ENCODE measurements at regions not wholly inside any gene's neighbourhood (a gene's known extent, or its start where the extent isn't known, plus 50 kb on each side); places are given as distances from the start of the nearest gene placed in this dataset.

- DNase-seq (ENCODE audit: low read depth), result no peak
Observed at GRCh38 chr11:79578116-79578515, 137.3 kb upstream of the TENM4 start.

- no peak for DNase-seq (ENCODE audit: low read depth)
Observed at GRCh38 chr11:79575701-79576100, 134.9 kb upstream of the TENM4 start.

GRCh38 chr11:79570104-79570503 is 129.3 kb upstream of the TENM4 start:
- no peak for DNase-seq (ENCODE audit: low read depth)

GRCh38 chr11:79564288-79564925 is 123.6 kb upstream of the TENM4 start:
- no peak for DNase-seq (ENCODE audit: low read depth)

GRCh38 chr11:79561496-79561895 is 120.7 kb upstream of the TENM4 start:
- no peak for DNase-seq (ENCODE audit: low read depth)

GRCh38 chr11:79550809-79551208 is 110.0 kb upstream of the TENM4 start:
- no peak for DNase-seq (ENCODE audit: low read depth)

- DNase-seq (ENCODE audit: low read depth), result no peak
Observed at GRCh38 chr11:79547256-79547655, 106.4 kb upstream of the TENM4 start.

GRCh38 chr11:79546351-79546750 is 105.5 kb upstream of the TENM4 start:
- no peak for DNase-seq (ENCODE audit: low read depth)

- DNase-seq (ENCODE audit: low read depth), result no peak
Observed at GRCh38 chr11:79544361-79544760, 103.5 kb upstream of the TENM4 start.

GRCh38 chr11:79543101-79543500 is 102.3 kb upstream of the TENM4 start:
- no peak for DNase-seq (ENCODE audit: low read depth)

- no peak for DNase-seq (ENCODE audit: low read depth)
Observed at GRCh38 chr11:79541466-79541865, 100.6 kb upstream of the TENM4 start.

GRCh38 chr11:79538775-79539174 is 97.9 kb upstream of the TENM4 start:
- no peak for DNase-seq (ENCODE audit: low read depth)

- DNase-seq (ENCODE audit: low read depth), result no peak
Observed at GRCh38 chr11:79536155-79536917, 95.5 kb upstream of the TENM4 start.

GRCh38 chr11:79535606-79536005 is 94.8 kb upstream of the TENM4 start:
- DNase-seq (ENCODE audit: low read depth), result no peak

GRCh38 chr11:79525257-79525656 is 84.4 kb upstream of the TENM4 start:
- DNase-seq (ENCODE audit: low read depth), result no peak

- no peak for DNase-seq (ENCODE audit: low read depth)
Observed at GRCh38 chr11:79522626-79523025, 81.8 kb upstream of the TENM4 start.

GRCh38 chr11:79520086-79520485 is 79.3 kb upstream of the TENM4 start:
- no peak for DNase-seq (ENCODE audit: low read depth)

GRCh38 chr11:79515781-79516180 is 75.0 kb upstream of the TENM4 start:
- no peak for DNase-seq (ENCODE audit: low read depth)

- DNase-seq (ENCODE audit: low read depth), result no peak
Observed at GRCh38 chr11:79514695-79515094, 73.9 kb upstream of the TENM4 start.

GRCh38 chr11:79514290-79514689 is 73.5 kb upstream of the TENM4 start:
- no peak for DNase-seq (ENCODE audit: low read depth)

- DNase-seq (ENCODE audit: low read depth), result no peak
Observed at GRCh38 chr11:79512706-79513469, 72.1 kb upstream of the TENM4 start.

- DNase-seq (ENCODE audit: low read depth), result no peak
Observed at GRCh38 chr11:79510960-79511359, 70.1 kb upstream of the TENM4 start.

GRCh38 chr11:79508461-79508860 is 67.6 kb upstream of the TENM4 start:
- no peak for DNase-seq (ENCODE audit: low read depth)
